Uterus (tissue), 3 donors: ENCODE measurements at regions not wholly inside any gene's neighbourhood (a gene's known extent, or its start where the extent isn't known, plus 50 kb on each side); places are given as distances from the start of the nearest gene placed in this dataset.

Experiments used
- DNase-seq, 2 donors: peaks; one replicate each; pipeline ENCODE4 v3.0.0-alpha.2; 2019 to 2020
- H3K27ac ChIP-seq, 2 donors: fragments of 200-600 bp; sonication (generic); 1 replicate in 1 of 2; 2 replicates in 1 of 2; pipeline ENCODE4 v1.5.1; 2016 to 2018
- H3K27me3 ChIP-seq, 2 donors: fragments of 200-600 bp; sonication (generic); one replicate each; pipeline ENCODE4 v1.5.1; 2018 to 2019; ENCODE audit warnings: control low read depth in 1 of 2
- H3K36me3 ChIP-seq, 2 donors: fragments of 200-600 bp; sonication (generic); one replicate each; pipeline ENCODE4 v1.5.1; 2019; ENCODE audit warnings: control low read depth in 1 of 2
- H3K4me1 ChIP-seq, 2 donors: fragments of 200-600 bp; sonication (generic); one replicate each; pipeline ENCODE4 v1.5.1; 2018 to 2019; ENCODE audit warnings: control low read depth in 1 of 2
- H3K4me3 ChIP-seq, 2 donors: fragments of 200-600 bp; sonication (generic); 1 replicate in 1 of 2; 2 replicates in 1 of 2; pipeline ENCODE4 v1.5.1; 2018 to 2019; ENCODE audit warnings: mild to moderate bottlenecking in 1 of 2
- H3K9me3 ChIP-seq, 2 donors: fragments of 200-600 bp; sonication (generic); one replicate each; pipeline ENCODE4 v1.5.1; 2019; ENCODE audit warnings: control low read depth in 1 of 2
- CTCF ChIP-seq, 4 experiments: fragments of 200-600 bp in 2 of 4; fragments of 450-650 bp in 2 of 4; sonication (generic) in 2 of 4; IDR thresholded peaks; one replicate each; pipeline ENCODE4 v1.5.1; 2016 to 2019; ENCODE audit warnings: antibody characterized with exemption in 4 of 4, mild to moderate bottlenecking in 2 of 4, moderate library complexity in 1 of 4
- POLR2A ChIP-seq, 2 donors: fragments of 450-650 bp; IDR thresholded peaks; one replicate each; pipeline ENCODE4 v1.6.1; 2016; ENCODE audit warnings: antibody characterized with exemption in 2 of 2, mild to moderate bottlenecking in 1 of 2, moderate library complexity in 1 of 2
- intact Hi-C: fragments of 100-400 bp; cut with DNase I; formaldehyde crosslinking; loops from one replicate; pipeline ENCODE4 v1.15.1; 2023; ENCODE audit warnings: low total_unique reads
- donor health status: DM: yes; HTN: yes; CAD: no.

- Histone ChIP-seq H3K4me1 (no peaks in the 10 kb centered on the region), H3K4me3 (no peak overlapping the region), H3K36me3 (no peaks in the 10 kb centered on the region), H3K9me3 (no peaks in the 10 kb centered on the region), H3K27ac (no peak overlapping the region), H3K27me3 (no peaks in the 10 kb centered on the region)
- DNase-seq: no peak
- TF ChIP-seq POLR2A (IDR thresholded peaks at IDR 0.05) (no peak), CTCF (IDR thresholded peaks at IDR 0.05) (no peak)
- intact Hi-C loops: no loop called here
These were observed 114.8 kb upstream of the ANO5 start for GRCh38 chr11:22078063-22078462.

GRCh38 chr11:22079133-22079872 is 113.6 kb upstream of the ANO5 start:
- intact Hi-C loops: no loop called here

GRCh38 chr11:22082178-22082577 is 110.7 kb upstream of the ANO5 start:
- H3K27ac ChIP-seq: no peak overlapping the region
- TF ChIP-seq POLR2A (IDR thresholded peaks at IDR 0.05): no peak
- TF ChIP-seq CTCF (IDR thresholded peaks at IDR 0.05): no peak

More at GRCh38 chr11:22079133-22079872, 113.6 kb upstream of the ANO5 start:
- Histone ChIP-seq H3K4me3 (no peak overlapping the region), H3K9me3 (no peaks in the 10 kb centered on the region), H3K27ac (no peak overlapping the region), H3K36me3 (no peaks in the 10 kb centered on the region), H3K27me3 (no peaks in the 10 kb centered on the region), H3K4me1 (no peaks in the 10 kb centered on the region)
- DNase-seq: no peak
- TF ChIP-seq CTCF (IDR thresholded peaks at IDR 0.05) (no peak), POLR2A (IDR thresholded peaks at IDR 0.05) (no peak)

GRCh38 chr11:22082788-22083187 is 110.1 kb upstream of the ANO5 start:
- intact Hi-C loops: no loop called here
- Histone ChIP-seq H3K27ac (no peak overlapping the region), H3K27me3 (no peaks in the 10 kb centered on the region), H3K36me3 (no peaks in the 10 kb centered on the region), H3K4me3 (no peak overlapping the region), H3K4me1 (no peaks in the 10 kb centered on the region), H3K9me3 (no peaks in the 10 kb centered on the region)
- no peak for DNase-seq
- TF ChIP-seq POLR2A (IDR thresholded peaks at IDR 0.05): no peak
- TF ChIP-seq CTCF (IDR thresholded peaks at IDR 0.05): no peak

More at GRCh38 chr11:22082178-22082577, 110.7 kb upstream of the ANO5 start:
- Histone ChIP-seq H3K4me3 (no peak overlapping the region), H3K9me3 (no peaks in the 10 kb centered on the region), H3K27me3 (no peaks in the 10 kb centered on the region), H3K36me3 (no peaks in the 10 kb centered on the region), H3K4me1 (no peaks in the 10 kb centered on the region)
- intact Hi-C loops: no loop called here
- DNase-seq: no peak

- intact Hi-C loops: no loop called here
- no peaks in the 10 kb centered on the region for H3K9me3 ChIP-seq
- no peaks in the 10 kb centered on the region for H3K27me3 ChIP-seq
- H3K36me3 ChIP-seq: no peaks in the 10 kb centered on the region
- no peak for TF ChIP-seq CTCF (IDR thresholded peaks at IDR 0.05)
- TF ChIP-seq POLR2A (IDR thresholded peaks at IDR 0.05): no peak
- H3K4me1 ChIP-seq: no peaks in the 10 kb centered on the region
- no peak overlapping the region for H3K27ac ChIP-seq
- no peak overlapping the region for H3K4me3 ChIP-seq
- no peak for DNase-seq
These were observed 108.8 kb upstream of the ANO5 start for GRCh38 chr11:22084056-22084455.
